Stimulated activated naive CD4-positive, alpha-beta T cell treated with Interleukin-2 at 50 U/mL for 16 hours (primary cell): ENCODE measurements at regions not wholly inside any gene's neighbourhood (a gene's known extent, or its start where the extent isn't known, plus 50 kb on each side); places are given as distances from the start of the nearest gene placed in this dataset.

Source experiments
- DNase-seq: peaks from one replicate; lab custom pipeline; 2025; lab: John Stamatoyannopoulos, UW

GRCh38 chr20:17790296-17790695 lies 90.5 kb downstream of the BANF2 start:
- no peak for DNase-seq

- no peak for DNase-seq
These were observed 88.0 kb downstream of the BANF2 start for GRCh38 chr20:17787816-17788215.

DNA sequence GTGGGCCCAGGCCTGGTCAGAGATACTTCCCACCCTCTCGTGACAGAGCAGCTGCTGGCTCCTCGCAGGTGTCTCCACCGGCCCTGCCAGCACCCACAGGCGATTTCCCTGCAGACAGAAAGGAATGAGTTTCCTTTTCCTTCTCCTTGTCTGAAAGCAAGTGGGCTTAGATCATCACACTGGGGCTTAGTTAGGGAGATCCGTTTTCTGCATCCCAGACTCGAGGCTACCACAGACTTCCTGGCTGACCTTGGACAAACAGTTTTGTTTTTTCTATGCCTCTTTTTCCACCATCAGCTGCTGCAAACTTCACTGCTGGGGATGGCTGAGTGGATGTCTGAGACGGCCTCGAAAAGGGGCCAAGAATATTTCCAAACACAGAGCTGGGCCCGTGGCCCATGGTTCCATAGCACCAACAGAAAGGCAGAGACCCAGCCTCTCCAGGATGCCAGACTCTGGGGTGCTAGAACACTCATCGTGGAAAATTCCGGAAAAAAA lies 86.5 kb downstream of the BANF2 start:
- DNase-seq, result no peak
